Esophagus squamous epithelium (tissue), 5 donors: ENCODE measurements at regions not wholly inside any gene's neighbourhood (a gene's known extent, or its start where the extent isn't known, plus 50 kb on each side); places are given as distances from the start of the nearest gene placed in this dataset.
A peak's percentile ranks its signal among the peaks of the same experiment; 100 is the strongest.

Experiments used
- DNase-seq: peaks from one replicate; lab custom pipeline; 2025; lab: John Stamatoyannopoulos, UW
- H3K27ac ChIP-seq, 4 donors: fragments of 200-600 bp; sonication (generic); one replicate each; pipeline ENCODE4 v1.5.1; 2016 to 2019; ENCODE audit warnings: mild to moderate bottlenecking in 1 of 4
- H3K27me3 ChIP-seq, 4 donors: fragments of 200-600 bp; sonication (generic); 1 replicate in 3 of 4; 2 replicates in 1 of 4; pipeline versions ENCODE4 v1.5.1 to v1.6.0; 2017 to 2021; ENCODE audit warnings: antibody characterized with exemption in 1 of 4
- H3K36me3 ChIP-seq, 3 donors: fragments of 200-600 bp; sonication (generic); one replicate each; pipeline ENCODE4 v1.5.1; 2016 to 2019
- H3K4me1 ChIP-seq, 3 donors: fragments of 200-600 bp; sonication (generic); one replicate each; pipeline ENCODE4 v1.5.1; 2017 to 2019
- H3K4me3 ChIP-seq, 4 donors: fragments of 200-600 bp; sonication (generic); 1 replicate in 3 of 4; 2 replicates in 1 of 4; pipeline ENCODE4 v1.5.1; 2016 to 2019; ENCODE audit warnings: mild to moderate bottlenecking in 2 of 4, moderate library complexity in 1 of 4
- H3K9me3 ChIP-seq, 3 donors: fragments of 200-600 bp; sonication (generic); one replicate each; pipeline ENCODE4 v1.5.1; 2016 to 2019
- CTCF ChIP-seq, 6 experiments: fragments of 450-650 bp in 4 of 6; fragments of 200-600 bp in 2 of 6; sonication (generic) in 2 of 6; IDR thresholded peaks; one replicate each; pipeline ENCODE4 v1.5.1; 2016 to 2019; ENCODE audit warnings: antibody characterized with exemption in 6 of 6, mild to moderate bottlenecking in 4 of 6, moderate library complexity in 4 of 6
- POLR2A ChIP-seq, 4 donors: fragments of 450-650 bp; IDR thresholded peaks; one replicate each; pipeline ENCODE4 v1.6.1; 2017; ENCODE audit warnings: antibody characterized with exemption in 4 of 4, mild to moderate bottlenecking in 4 of 4, moderate library complexity in 3 of 4
- WGBS, 2 donors: methylation state at CpG; one replicate each; pipeline ENCODE4 v1.1.5; 2018; 5-methylcytosine and 5-hydroxymethylcytosine counted together
- intact Hi-C: fragments of 100-400 bp; cut with DNase I; formaldehyde crosslinking; loops from one replicate; pipeline ENCODE4 v1.15.0; 2022
- donor health status: DM: yes; HTN: yes; CAD: no.

GRCh38 chr12:91287753-91288152 lies 105.1 kb upstream of the DCN start:
- 50 to 53% methylated on average over 3 of the region's 3 CpGs for WGBS, 2 donors
- Histone ChIP-seq H3K9me3 (no peaks in the 10 kb centered on the region), H3K36me3 (no peaks in the 10 kb centered on the region), H3K27me3 (no peaks in the 10 kb centered on the region), H3K4me3 (no peak overlapping the region), H3K4me1 (no peaks in the 10 kb centered on the region), H3K27ac (no peak overlapping the region)
- TF ChIP-seq POLR2A (IDR thresholded peaks at IDR 0.05), result no peak
- no peak for TF ChIP-seq CTCF (IDR thresholded peaks at IDR 0.05)
- intact Hi-C loops, result no loop called here
- DNase-seq, result no peak

GRCh38 chr12:91278126-91278525 lies 95.5 kb upstream of the DCN start:
- no peak overlapping the region for H3K4me3 ChIP-seq
- TF ChIP-seq CTCF (IDR thresholded peaks at IDR 0.05) (no peak), POLR2A (IDR thresholded peaks at IDR 0.05) (no peak)
- H3K27ac ChIP-seq, result no peak overlapping the region
- H3K36me3 ChIP-seq, result no peaks in the 10 kb centered on the region
- H3K9me3 ChIP-seq, result no peaks in the 10 kb centered on the region
- peaks cover 0 to 40% (median 4%) of the 10 kb centered on the region in 3 donors for H3K4me1 ChIP-seq
- intact Hi-C loops, result no loop called here
- no peak for DNase-seq
- no peaks in the 10 kb centered on the region for H3K27me3 ChIP-seq

GRCh38 chr12:91276509-91276908 lies 93.9 kb upstream of the DCN start:
- H3K27ac ChIP-seq, result peak overlapping the region in 2 of 4 donors; percentile 61 to 79
- H3K9me3 ChIP-seq, result no peaks in the 10 kb centered on the region
- H3K4me3 ChIP-seq, result no peak overlapping the region
- H3K27me3 ChIP-seq, result no peaks in the 10 kb centered on the region
- WGBS, 2 donors, result 19 to 53% methylated on average over 2 of the region's 2 CpGs
- H3K4me1 ChIP-seq, result peaks cover 0 to 55% (median 4%) of the 10 kb centered on the region in 3 donors
- TF ChIP-seq POLR2A (IDR thresholded peaks at IDR 0.05), result no peak
- no peak for TF ChIP-seq CTCF (IDR thresholded peaks at IDR 0.05)
- no peaks in the 10 kb centered on the region for H3K36me3 ChIP-seq
- intact Hi-C loops, result no loop called here
- no peak for DNase-seq

GRCh38 chr12:91275321-91275720 lies 92.7 kb upstream of the DCN start:
- Histone ChIP-seq H3K4me3 (no peak overlapping the region), H3K9me3 (no peaks in the 10 kb centered on the region), H3K27ac (peak overlapping the region; percentile 27 to 79 (median 55)), H3K36me3 (no peaks in the 10 kb centered on the region), H3K4me1 (peaks cover 0 to 63% (median 4%) of the 10 kb centered on the region in 3 donors), H3K27me3 (no peaks in the 10 kb centered on the region)
- DNase-seq, result no peak
- intact Hi-C loops, result no loop called here
- WGBS, 2 donors, result 27 to 57% methylated on average over 1 of the region's 1 CpG
- TF ChIP-seq POLR2A (IDR thresholded peaks at IDR 0.05) (no peak), CTCF (IDR thresholded peaks at IDR 0.05) (no peak)

- H3K4me3 ChIP-seq, result no peak overlapping the region
- no peak for DNase-seq
- H3K9me3 ChIP-seq, result no peaks in the 10 kb centered on the region
- no peaks in the 10 kb centered on the region for H3K36me3 ChIP-seq
- no peaks in the 10 kb centered on the region for H3K27me3 ChIP-seq
- H3K4me1 ChIP-seq, result peaks cover 0 to 63% (median 4%) of the 10 kb centered on the region in 3 donors
- 0% methylated on average over 1 of the region's 1 CpG for WGBS, 2 donors
- TF ChIP-seq CTCF (IDR thresholded peaks at IDR 0.05) (no peak), POLR2A (IDR thresholded peaks at IDR 0.05) (no peak)
- intact Hi-C loops, result no loop called here
- H3K27ac ChIP-seq, result peak overlapping the region; percentile 27 to 79 (median 55)
These were observed 92.3 kb upstream of the DCN start for GRCh38 chr12:91274916-91275315.
